NCI-H2107 (cell line): ENCODE measurements at regions not wholly inside any gene's neighbourhood (a gene's known extent, or its start where the extent isn't known, plus 50 kb on each side); places are given as distances from the start of the nearest gene placed in this dataset.
A peak's percentile ranks its signal among the peaks of the same experiment; 100 is the strongest.

Experiments used
- DNase-seq: peaks from one replicate; lab custom pipeline; 2025; lab: John Stamatoyannopoulos, UW

DNA sequence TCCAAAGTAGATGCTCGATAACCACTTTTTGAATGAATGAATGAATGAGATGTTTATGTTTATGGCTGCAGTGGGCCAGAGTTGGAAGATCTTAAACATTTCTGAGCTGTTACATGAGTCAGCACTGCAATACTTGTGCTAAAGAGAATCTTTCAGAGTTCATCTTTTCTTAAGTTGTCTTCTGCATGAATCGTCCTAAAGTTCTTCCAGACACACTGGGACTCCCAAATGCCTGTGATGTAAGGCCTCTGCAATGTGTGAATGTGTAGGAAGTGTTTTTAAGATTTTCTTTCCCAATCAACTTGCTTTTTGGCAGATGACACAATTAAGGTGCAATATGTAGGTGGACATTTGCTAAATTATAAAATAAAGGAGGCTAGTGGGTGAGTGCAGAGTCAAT, 50.3 kb upstream of the TRIM9 start:
- DNase-seq, result no peak

DNA sequence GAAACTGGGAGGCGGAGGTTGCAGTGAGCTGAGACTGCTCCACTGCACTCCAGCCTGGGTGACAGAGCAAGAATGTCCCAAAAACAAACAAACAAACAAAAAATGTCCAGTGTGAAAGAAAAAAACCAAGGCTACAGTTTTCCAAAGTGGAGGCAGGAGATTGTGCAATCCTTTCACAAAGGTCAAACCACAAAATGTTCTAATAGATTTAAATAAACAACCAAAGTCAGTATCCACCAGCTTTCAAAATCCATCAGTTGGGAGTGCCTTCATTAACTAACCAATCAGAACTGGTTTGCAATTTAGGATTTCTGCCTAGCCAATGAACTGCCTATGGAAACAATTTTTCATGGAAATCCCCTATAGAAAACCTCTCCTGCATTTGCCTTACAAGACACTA, 52.3 kb upstream of the TRIM9 start:
- DNase-seq, result no peak

DNA sequence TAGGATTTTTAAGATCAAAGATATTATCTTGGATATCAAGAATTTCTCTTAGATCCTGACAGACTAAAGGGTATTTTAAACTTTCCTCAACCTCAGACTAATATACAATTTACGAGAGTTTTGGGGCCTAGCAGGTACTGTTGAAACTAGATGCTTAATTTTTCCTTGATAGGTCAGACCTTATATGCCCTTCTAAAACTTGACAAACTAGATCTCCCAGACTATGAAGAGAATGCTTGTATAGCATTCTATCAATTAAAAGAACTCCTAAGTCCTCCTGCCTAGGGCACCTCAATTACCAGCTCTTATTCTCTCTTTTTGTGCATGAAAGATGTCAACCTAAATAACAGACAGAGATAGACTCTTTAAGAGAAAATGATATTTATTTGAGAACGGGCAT, 60.4 kb upstream of the TRIM9 start:
- DNase-seq, result no peak

DNA sequence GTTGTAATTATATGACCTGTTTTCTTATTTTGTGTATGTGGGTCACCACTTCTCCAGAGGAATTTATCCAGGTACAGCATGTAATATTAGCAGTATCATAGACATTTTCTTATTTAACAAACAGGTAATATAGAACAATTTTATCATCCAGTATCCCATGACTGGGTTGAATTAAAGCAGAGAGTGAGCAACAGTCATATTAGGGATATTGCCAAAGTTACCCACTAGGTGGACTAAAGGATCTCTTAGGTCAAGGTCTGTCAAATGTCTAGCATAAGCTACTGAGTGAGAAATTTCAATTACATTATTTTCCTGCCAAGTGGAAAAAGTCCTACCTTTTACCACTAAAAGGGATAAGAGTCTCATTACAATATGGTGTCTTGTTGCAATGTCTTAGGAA, 62.1 kb upstream of the TRIM9 start:
- peak; percentile 28 for DNase-seq

DNA sequence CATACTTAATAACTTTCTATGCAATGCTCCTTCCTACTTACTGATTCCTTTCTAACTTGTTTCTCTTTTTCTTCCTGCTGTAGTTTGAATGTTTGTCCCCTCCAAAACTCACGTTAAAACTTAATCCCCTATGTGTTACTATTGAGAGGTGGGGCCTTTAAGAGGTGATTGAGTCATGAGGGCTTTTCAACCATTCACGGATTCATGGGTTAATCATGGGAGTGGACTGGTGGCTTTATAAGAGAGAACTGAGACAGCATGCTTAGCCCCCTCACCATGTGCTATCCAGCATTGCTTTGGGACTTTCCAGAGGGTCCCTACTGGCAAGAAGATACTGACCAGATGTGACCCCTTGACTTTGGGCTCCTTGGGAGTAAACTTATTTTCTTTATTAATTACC, 66.0 kb upstream of the TRIM9 start:
- no peak for DNase-seq

DNA sequence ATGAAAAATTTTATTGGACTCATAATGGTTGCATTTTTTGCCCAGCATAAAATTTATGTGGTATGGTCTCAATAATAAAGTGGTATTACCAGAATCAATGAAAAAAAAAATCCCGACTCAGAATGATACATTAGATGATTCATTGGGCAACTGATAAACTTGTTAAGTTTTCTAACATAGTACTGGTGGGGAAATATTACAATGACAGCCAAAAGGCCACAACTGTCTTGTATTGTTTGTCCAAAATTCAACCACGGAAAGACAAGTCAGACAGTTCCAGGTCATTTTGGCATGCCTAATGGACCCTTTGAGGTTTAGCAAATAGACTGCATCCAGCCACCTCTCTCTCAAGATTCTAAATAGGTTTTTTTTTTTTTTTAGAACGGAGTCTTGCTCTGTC, 70.5 kb upstream of the TRIM9 start:
- no peak for DNase-seq

- no peak for DNase-seq
Measured at GRCh38 chr14:51167587-51168214, 72.3 kb upstream of the TMX1 start.

- DNase-seq, result no peak
Measured at GRCh38 chr14:51168215-51168613, 71.8 kb upstream of the TMX1 start.

- DNase-seq, result no peak
Measured at GRCh38 chr14:51173863-51174262, 66.2 kb upstream of the TMX1 start.

DNA sequence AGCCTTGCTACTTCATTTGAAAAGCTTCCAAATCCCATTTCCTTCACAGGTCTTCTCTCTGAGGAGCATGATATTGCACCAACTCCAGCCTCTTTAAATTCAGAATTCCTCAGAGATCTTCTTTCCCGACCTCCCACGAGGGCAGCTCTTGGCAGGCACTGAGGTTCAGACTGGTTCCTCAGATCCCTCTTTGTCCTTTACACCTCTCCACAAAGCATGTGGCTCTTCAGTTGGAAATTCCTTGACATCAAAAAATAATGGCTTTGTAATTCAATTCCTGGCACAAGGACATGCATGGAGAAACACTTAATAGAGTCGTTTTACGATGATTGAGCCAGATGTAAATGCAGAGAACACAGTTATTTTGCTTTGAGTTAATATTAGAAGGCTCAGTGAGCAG, 63.2 kb upstream of the TMX1 start:
- DNase-seq, result peak; percentile 3

DNA sequence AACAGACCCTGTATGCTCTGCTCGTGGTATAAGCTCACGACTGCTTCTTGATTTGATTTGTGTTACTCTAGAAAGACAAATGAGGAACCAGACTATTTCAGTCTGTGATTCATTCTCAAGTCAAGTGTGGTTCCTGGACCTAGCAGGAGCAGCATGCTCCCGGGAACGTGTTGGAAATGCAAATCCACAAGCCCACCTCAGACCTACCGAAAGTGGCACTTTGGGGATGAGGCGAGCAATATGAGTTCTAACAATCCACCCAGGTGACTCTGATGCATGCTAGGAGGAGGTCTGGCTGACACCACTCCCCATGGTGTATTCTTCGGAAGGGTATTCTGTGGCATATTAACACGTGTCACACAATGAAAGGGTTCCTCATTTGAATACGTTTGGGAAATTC, 59.5 kb upstream of the TMX1 start:
- no peak for DNase-seq

DNA sequence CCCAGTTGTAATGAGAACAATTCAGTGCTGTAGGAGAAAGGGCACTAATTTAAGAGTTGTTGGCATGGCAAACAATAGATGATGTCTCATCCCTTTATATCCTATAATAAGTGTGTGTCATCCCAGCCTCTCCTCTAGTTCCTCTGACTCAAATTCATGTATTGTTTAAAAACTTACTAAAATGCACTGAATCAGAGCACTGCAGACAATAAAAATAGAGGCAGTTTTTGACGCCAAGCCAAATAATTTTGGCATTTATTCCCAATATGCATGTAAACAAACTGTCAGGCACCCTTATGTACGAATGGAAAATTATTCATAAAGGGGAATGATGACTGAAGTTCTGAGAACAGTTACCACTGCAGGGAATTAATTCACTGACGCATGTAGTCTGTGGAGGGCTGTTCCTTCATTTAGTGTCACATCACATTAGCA, 57.9 kb upstream of the TMX1 start:
- DNase-seq, result no peak

- no peak for DNase-seq
Measured at GRCh38 chr14:51185180-51185579, 54.9 kb upstream of the TMX1 start.

GRCh38 chr14:51185754-51186153, 54.3 kb upstream of the TMX1 start:
- DNase-seq, result no peak

DNA sequence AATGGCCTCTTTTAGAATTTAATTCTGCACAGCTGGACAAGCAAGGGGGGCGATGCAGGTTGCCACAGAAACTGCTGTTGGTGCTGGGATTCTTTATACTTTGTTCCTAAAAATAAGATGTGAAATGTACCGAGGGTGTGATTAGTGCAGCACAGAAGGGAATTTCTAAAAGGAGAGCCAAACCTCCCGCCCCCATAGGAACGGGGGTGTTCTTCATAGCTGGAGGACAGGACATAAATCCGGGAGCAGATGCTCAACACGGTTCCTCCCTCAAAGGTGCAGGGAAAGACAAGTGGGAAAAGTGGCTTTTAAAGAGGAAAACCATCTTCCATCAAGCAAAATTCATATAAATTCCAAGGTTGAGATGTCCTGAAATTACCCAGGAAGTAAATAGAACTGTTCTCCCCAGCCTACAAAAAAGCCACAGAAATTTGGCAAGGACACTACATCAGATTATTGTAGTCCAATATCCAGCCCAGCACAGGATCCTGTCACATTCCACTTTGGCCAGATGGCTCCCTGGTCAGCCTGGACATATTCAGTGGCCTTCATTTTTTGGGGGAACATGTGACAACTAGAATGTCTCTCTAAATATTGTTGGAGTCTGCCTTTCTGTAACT, 51.4 kb upstream of the TMX1 start:
- DNase-seq, result no peak

DNA sequence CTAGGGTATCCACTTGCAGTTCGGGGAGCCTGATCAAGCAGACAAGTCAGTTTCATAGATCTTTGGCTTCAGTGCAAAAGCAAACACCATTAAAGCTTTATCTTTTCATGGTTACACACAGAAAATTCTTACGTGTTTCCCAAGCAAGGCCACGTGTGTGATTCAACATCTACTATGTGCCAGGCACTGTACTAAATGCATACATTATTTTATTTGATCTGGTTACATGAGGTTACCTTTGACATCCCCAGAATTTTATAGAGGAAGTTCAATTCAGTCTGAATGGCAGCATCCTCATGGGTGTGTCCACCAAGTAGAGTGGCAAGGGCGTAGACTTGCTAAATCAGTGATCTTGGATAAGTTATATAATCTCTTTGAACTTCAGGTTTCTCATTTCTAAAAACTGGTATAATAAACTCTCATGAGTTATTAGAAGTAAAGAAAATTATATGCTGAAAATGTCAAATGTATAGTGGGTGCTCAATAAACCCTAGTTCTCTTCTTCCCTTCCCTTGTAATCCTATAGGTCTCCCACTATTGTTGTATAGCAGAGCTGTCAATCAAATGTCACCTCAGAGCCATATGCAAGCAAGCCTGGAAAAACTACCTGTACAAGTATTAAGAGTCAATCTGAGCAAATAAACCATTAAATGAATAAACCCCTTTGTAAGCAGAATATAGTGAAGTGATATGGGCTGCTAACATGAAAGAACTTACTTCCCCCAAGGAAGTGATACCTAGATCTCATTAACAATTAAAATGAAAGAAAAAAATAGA, 50.3 kb upstream of the TMX1 start:
- DNase-seq, result no peak
